ENCODE measurements at regions not wholly inside any gene's neighbourhood (a gene's known extent, or its start where the extent isn't known, plus 50 kb on each side); places are given as distances from the start of the nearest gene placed in this dataset.
A peak's percentile ranks its signal among the peaks of the same experiment; 100 is the strongest.

- H3K4me3 ChIP-seq (ENCODE audit: low read length) = no peak overlapping the region
- no peak for DNase-seq (ENCODE audit: low read depth)
- TF ChIP-seq CTCF (IDR thresholded peaks at IDR 0.05; ENCODE audit: insufficient read depth, low read depth, low read length, missing control alignments) = no peak
Observed at GRCh38 chr13:66021846-66022245, 1208.3 kb downstream of the PCDH9 start.

- TF ChIP-seq CTCF (IDR thresholded peaks at IDR 0.05; ENCODE audit: insufficient read depth, low read depth, low read length, missing control alignments) = no peak
- no peak overlapping the region for H3K4me3 ChIP-seq (ENCODE audit: low read length)
- DNase-seq (ENCODE audit: low read depth) = no peak
Observed at GRCh38 chr13:66014771-66015170, 1215.4 kb downstream of the PCDH9 start.

GRCh38 chr13:66009241-66009640 is 1220.9 kb downstream of the PCDH9 start:
- no peak for TF ChIP-seq CTCF (IDR thresholded peaks at IDR 0.05; ENCODE audit: insufficient read depth, low read depth, low read length, missing control alignments)
- no peak for DNase-seq (ENCODE audit: low read depth)
- no peak overlapping the region for H3K4me3 ChIP-seq (ENCODE audit: low read length)

GRCh38 chr13:66003558-66003957 is 1226.6 kb downstream of the PCDH9 start:
- DNase-seq (ENCODE audit: low read depth) = no peak
- H3K4me3 ChIP-seq (ENCODE audit: low read length) = no peak overlapping the region
- TF ChIP-seq CTCF (IDR thresholded peaks at IDR 0.05; ENCODE audit: insufficient read depth, low read depth, low read length, missing control alignments) = no peak

- DNase-seq (ENCODE audit: low read depth) = no peak
- TF ChIP-seq CTCF (IDR thresholded peaks at IDR 0.05; ENCODE audit: insufficient read depth, low read depth, low read length, missing control alignments) = no peak
- H3K4me3 ChIP-seq (ENCODE audit: low read length) = no peak overlapping the region
Observed at GRCh38 chr13:66001140-66001539, 1229.0 kb downstream of the PCDH9 start.

- H3K4me3 ChIP-seq (ENCODE audit: low read length) = no peak overlapping the region
- peak; percentile 67 for DNase-seq (ENCODE audit: low read depth)
- no peak for TF ChIP-seq CTCF (IDR thresholded peaks at IDR 0.05; ENCODE audit: insufficient read depth, low read depth, low read length, missing control alignments)
Observed at GRCh38 chr13:65999411-65999810, 1230.7 kb downstream of the PCDH9 start.

GRCh38 chr13:65990684-65991083 is 1239.5 kb downstream of the PCDH9 start:
- DNase-seq (ENCODE audit: low read depth) = peak; percentile 11
- H3K4me3 ChIP-seq (ENCODE audit: low read length) = no peak overlapping the region
- TF ChIP-seq CTCF (IDR thresholded peaks at IDR 0.05; ENCODE audit: insufficient read depth, low read depth, low read length, missing control alignments) = no peak

All from epithelial cell of esophagus (primary cell).